HPDE6-E6E7 (cell line): ENCODE measurements at regions not wholly inside any gene's neighbourhood (a gene's known extent, or its start where the extent isn't known, plus 50 kb on each side); places are given as distances from the start of the nearest gene placed in this dataset.

Experiments used
- DNase-seq: peaks from one replicate; pipeline ENCODE4 v3.0.0; 2011; ENCODE audit warnings: missing footprints; ENCODE audit errors: extremely low spot score

GRCh38 chr2:118698564-118698963 lies 148.9 kb downstream of the EN1 start:
- no peak for DNase-seq

DNA sequence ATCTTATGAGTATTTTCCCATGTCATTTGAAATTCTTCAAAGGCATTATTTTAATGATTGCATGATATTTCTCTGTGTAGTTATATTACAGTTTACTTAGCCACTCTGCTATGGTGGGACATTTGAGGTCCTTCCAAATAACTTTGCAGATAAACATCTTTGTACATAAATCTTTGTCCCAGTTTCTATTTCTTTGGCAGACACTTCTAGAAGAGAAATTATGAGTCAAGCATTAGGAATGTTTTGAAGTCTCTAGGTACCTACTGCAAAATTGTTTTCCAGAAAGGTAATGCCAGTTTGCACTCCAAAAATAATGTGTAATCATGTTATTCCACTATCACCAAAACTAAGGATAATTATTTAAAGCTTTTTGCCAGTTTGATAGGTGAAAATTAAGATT lies 149.7 kb downstream of the EN1 start:
- no peak for DNase-seq

- no peak for DNase-seq
Observed at GRCh38 chr2:118696786-118697465, 150.5 kb downstream of the EN1 start.

DNA sequence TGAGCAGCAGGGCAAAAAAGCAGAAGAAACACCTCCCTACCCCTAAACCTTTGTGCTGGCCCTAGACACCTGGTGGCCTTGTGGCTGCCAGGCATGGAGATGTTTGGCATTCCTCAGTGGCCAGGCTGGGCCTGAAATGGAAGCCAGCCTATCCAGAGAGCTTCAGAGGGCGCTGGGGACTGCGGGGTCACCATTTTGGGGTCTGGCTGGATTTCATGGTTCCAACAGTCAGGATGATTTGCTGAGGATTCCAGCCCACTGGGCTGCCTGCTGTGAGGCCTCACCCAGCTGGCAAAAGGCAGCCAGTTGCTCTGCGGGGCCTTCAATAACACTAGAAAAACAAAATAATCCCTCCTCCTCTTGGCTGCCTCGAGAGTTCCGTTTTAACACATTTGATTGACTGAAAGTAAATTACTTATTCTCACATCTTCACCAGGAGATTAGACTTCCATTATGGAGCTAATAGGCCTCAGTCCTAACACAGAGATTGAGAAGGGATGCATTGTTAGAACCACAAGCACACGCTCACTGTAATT lies 154.1 kb downstream of the EN1 start:
- no peak for DNase-seq

DNA sequence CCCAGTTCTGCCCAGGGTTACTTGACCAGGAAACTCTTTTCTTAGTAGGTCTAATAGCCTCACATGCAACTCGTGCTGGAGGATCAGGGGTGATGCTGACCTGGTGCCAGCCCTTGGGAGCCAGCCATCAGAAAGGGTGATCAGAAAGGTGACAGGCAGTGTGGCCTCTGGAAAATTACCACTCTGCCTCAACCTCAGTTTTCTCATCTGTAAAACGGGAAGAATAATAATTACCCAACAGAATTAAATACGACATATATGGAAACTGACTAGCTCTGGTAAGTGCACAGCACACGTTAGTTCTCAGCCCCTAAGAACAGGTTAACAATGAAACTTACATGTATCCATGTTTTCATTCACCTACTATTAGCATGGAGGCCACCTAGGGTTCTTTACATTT lies 157.6 kb downstream of the EN1 start:
- DNase-seq: no peak

DNA sequence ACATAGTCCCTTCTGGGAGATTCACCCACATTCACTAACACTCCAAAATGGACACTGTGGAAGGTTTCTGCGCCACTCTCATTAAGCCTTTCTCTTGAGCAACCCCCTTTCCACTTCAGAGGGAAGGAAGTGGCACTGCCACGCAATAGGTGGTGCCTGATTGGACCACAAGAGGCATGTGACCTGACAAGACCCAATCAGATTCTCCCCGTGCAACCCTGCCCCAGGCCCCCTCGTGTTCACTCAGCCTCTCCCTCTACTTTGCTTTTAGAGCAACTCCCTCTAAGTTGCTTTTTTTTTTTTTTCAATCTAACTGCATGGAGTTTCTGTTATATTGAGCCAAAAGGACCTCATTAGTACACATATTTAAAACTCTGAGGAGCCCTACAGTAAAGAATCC lies 158.0 kb downstream of the EN1 start:
- DNase-seq: no peak

DNA sequence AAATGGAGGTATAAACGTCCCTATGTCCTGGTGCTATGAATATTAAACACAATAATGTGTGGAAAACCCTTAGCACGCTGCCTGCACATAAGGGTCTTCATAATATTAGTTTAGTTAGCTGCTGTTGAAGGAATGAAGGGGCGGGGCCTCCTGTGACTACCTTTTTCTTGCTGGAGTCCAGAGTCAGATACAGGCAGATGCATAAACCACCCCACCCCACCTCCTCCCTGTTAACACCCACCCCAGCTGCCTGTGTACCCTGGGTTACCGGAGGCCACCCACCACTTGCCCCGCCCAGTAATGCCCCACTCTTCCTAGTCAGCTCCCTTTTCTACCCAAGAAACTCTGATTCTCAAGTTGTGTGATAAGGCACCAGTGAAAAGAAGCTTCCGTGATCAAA lies 158.4 kb downstream of the EN1 start:
- no peak for DNase-seq

DNA sequence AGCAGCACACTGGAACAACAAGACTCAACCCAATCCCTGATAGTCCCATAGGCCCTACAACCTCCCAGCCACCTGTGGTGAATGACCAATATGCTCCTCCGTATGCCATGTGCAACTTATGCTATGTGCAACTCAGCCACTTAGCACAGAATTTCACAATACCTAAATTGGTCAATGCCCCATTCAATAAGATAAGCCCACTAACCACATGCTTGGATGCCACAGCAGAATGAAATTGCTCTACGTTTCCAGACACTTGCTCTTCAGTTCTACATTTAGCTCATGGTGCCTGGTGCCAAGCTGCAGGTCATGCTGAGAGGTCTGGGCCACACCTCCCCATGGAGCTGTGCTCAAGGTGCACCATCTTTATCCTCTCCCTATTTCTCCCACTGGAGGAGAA lies 159.8 kb downstream of the EN1 start:
- no peak for DNase-seq

DNA sequence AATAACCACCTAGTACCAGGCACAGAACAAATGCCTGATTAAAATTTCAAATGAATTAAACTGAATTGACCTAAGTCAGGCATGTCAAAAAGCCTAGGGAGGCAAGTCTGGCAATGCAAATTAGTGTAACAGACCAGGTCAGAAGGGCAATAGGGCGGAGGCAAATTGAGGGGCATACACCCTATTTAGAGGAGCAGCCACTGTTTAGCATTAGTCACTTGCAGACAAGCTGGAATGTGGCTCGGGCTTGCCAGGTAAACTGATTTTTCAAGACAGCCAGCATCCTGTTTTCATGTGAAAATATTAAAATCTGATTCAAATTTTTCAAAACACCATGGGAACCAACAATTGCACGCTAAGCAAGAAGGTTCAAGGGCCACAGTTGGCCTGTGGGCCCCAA lies 160.3 kb downstream of the EN1 start:
- no peak for DNase-seq

GRCh38 chr2:118686346-118686745 lies 161.1 kb downstream of the EN1 start:
- DNase-seq: no peak

- DNase-seq: no peak
Observed at GRCh38 chr2:118683460-118683859, 164.0 kb downstream of the EN1 start.

GRCh38 chr2:118678985-118679384 lies 168.5 kb downstream of the EN1 start:
- no peak for DNase-seq

DNA sequence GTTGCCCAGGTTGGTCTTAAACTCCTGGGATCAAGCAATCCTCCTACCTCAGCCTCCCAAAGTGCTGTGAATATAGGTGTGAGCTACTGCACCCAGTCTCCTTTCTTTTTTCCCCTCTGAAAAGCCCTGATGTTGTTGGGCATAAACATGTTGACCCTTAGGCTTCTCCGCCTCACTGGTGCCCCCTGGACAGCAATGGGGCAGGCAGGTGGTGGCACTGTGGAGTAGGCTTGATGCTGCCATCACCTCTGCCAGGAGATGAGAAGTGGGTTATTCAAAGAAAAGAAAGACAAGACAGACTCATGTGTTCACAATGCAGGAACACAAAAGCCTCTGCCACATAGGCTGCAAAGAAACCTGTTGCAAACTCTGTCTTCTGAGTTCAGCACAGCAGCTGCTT lies 169.9 kb downstream of the EN1 start:
- no peak for DNase-seq

- no peak for DNase-seq
Observed at GRCh38 chr2:118675531-118675930, 171.9 kb downstream of the EN1 start.

DNA sequence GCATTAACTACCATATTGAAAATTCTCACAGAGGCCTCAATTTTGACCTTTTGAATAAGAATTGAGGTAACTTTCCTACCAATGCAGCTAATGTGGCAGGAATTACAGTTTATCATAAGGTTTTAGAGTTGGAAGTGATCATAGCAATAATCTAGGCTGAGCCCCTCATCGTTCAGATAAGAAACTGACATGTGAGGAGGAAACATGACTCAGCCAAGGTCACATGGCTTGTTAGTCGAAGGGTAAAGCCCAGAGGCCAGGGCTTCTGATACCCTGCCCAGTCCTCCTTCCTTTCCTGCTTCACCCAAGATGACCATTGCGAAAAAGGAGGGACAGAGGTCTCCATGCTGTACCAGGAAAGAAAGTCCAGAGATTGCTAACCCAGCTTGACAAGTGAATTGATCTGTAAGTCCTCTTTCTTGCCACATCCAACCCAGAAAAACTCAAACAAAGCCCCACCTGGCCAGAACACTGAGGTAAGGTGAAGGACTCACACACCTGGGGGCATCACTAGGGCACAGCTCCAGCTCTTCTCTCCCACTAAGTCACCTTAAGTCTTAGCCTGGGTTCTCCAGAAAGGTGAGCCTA lies 174.8 kb downstream of the EN1 start:
- no peak for DNase-seq

- no peak for DNase-seq
Observed at GRCh38 chr2:118671701-118672454, 175.6 kb downstream of the EN1 start.

GRCh38 chr2:118670838-118671237 lies 176.6 kb downstream of the EN1 start:
- DNase-seq: no peak

DNA sequence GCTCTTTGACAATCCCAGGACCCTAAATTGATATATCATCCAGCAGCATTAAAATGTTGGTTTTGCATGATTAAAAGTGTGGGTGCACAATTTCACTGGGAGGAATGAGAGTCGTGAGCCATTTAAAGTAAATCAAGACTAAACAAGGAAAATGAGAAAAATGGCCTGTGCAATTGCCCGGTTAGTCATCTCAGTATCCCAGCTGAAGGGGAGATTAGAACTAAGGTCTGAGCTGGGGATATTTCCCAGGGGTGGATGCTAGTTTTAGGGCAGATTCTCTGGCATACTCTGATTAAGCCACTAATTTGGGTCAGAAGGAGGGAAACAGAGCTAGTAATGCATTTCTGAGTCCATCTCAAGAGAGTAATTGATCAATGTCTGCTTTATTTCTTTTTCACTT lies 177.2 kb downstream of the EN1 start:
- DNase-seq: no peak

GRCh38 chr2:118669654-118670053 lies 177.8 kb downstream of the EN1 start:
- DNase-seq: no peak

GRCh38 chr2:118668431-118669424 lies 178.7 kb downstream of the EN1 start:
- DNase-seq: peak; percentile 38

- DNase-seq: no peak
Observed at GRCh38 chr2:118667964-118668363, 179.5 kb downstream of the EN1 start.

DNA sequence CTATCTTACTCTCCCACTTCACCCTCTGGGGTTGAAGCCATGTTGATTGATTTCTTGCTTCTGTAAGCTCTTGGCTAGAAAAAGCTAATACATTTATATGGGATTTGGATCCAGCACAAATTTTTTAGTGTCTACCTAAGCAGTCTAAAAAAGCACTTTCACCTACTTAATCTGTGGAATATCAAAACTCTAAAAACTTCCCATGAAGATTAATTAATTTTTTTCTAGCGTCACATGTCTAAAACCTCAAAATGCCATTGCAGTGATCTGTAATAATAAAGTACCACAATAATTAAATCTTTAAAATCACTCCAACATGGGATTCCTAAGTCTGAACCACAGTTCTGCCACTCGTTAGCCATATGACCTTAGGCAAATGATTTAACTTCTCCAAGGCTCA lies 180.1 kb downstream of the EN1 start:
- no peak for DNase-seq
